HepG2 (cell line): ENCODE measurements at regions not wholly inside any gene's neighbourhood (a gene's known extent, or its start where the extent isn't known, plus 50 kb on each side); places are given as distances from the start of the nearest gene placed in this dataset.

Experiments used
- ATAC-seq: fragments of 200-7000 bp; cut with Tn5 transposase; 3 replicates; pipeline ENCODE4 v1.9.1; 2020; ENCODE audit warnings: mild to moderate bottlenecking, moderate library complexity
- BruUV-seq: library from RNA; stranded (reverse); fragments of 400-500 nt; replicated peaks from 2 replicates; lab custom pipeline; 2021; lab: Mats Ljungman, UMichigan
- CTCF ChIA-PET: fragments of 300-600 bp; formaldehyde crosslinking; extraction: SDS; loops from one replicate; lab custom pipeline; 2021; ENCODE audit warnings: low total read pairs, inconsistent platforms, low intra/inter-chr PET ratio; lab: Yijun Ruan, JAX
- POLR2A ChIA-PET: fragments of 350-600 bp; sonication (Branson Sonifier 250); formaldehyde crosslinking; loops from one replicate; lab custom pipeline; 2020; ENCODE audit warnings: antibody characterized with exemption, inconsistent platforms; lab: Yijun Ruan, JAX
- DNase-seq: peaks from one replicate; pipeline ENCODE4 v3.0.0-alpha.2; 2015; ENCODE audit warnings: low spot score
- FAIRE-seq: peaks from 3 replicates; lab custom pipeline; 2011; peaks lifted over from hg19 to GRCh38; lab: Jason Lieb, UNC
- H2AFZ ChIP-seq: one replicate; pipeline ENCODE4 v1.6.1; 2011; ENCODE audit warnings: low read length, inconsistent platforms
- H3K27ac ChIP-seq: fragments of 300-600 bp; 3 replicates; pipeline ENCODE4 v1.8.0; 2011; ENCODE audit warnings: mixed run types, mild to moderate bottlenecking, mixed read lengths, low read length, inconsistent platforms; ENCODE audit not compliant: insufficient read depth; ENCODE audit errors: extremely low read length
- H3K27me3 ChIP-seq, 2 experiments: fragments of 200-600 bp in 1 of 2; 2 replicates in 1 of 2; 3 replicates in 1 of 2; pipeline versions ENCODE4 v1.6.0 to v1.8.0; 2011; ENCODE audit warnings: low read length in 2 of 2, mild to moderate bottlenecking in 2 of 2, moderate library complexity in 2 of 2, inconsistent platforms in 1 of 2; ENCODE audit not compliant: insufficient read depth in 2 of 2, control insufficient read depth in 1 of 2
- H3K36me3 ChIP-seq, 2 experiments: fragments of 200-600 bp in 1 of 2; replicated peaks in 1 of 2; 2 replicates in 1 of 2; 3 replicates in 1 of 2; pipeline versions ENCODE4 v1.5.1 to v1.8.0; 2011; ENCODE audit warnings: low read length in 2 of 2, inconsistent platforms in 1 of 2; ENCODE audit not compliant: insufficient read depth in 2 of 2, control insufficient read depth in 1 of 2
- H3K4me1 ChIP-seq: 2 replicates; pipeline ENCODE4 v1.5.1; 2012; ENCODE audit warnings: low read length, inconsistent platforms; ENCODE audit not compliant: insufficient read depth
- H3K4me2 ChIP-seq: 2 replicates; pipeline ENCODE4 v1.6.0; 2011; ENCODE audit warnings: low read depth, low read length, inconsistent platforms
- H3K4me3 ChIP-seq, 3 experiments: fragments of 200-600 bp in 1 of 3; sonication (generic), shearing (Covaris generic) in 1 of 3; replicated peaks in 1 of 3; 2 replicates each; pipeline ENCODE4 v1.5.1; 2011 to 2016; ENCODE audit warnings: low read length in 3 of 3, inconsistent platforms in 2 of 3, low read depth in 2 of 3, mild to moderate bottlenecking in 2 of 3, control low read depth in 1 of 3, mixed read lengths in 1 of 3; ENCODE audit not compliant: insufficient read depth in 1 of 3
- H3K79me2 ChIP-seq: one replicate; pipeline ENCODE4 v1.6.1; 2011; ENCODE audit warnings: low read length, inconsistent platforms; ENCODE audit not compliant: insufficient read depth
- H3K9ac ChIP-seq: 2 replicates; pipeline ENCODE4 v1.6.0; 2011; ENCODE audit warnings: mild to moderate bottlenecking, low read depth, low read length, inconsistent platforms; ENCODE audit not compliant: insufficient read depth
- H3K9me3 ChIP-seq: 2 replicates; pipeline ENCODE4 v1.5.1; 2012; ENCODE audit warnings: mild to moderate bottlenecking, low read length
- H4K20me1 ChIP-seq: 2 replicates; pipeline ENCODE4 v1.6.0; 2011; ENCODE audit warnings: inconsistent platforms, mild to moderate bottlenecking, low read length, moderate library complexity; ENCODE audit not compliant: insufficient read depth
- CHD4 ChIP-seq: fragments of 200-600 bp; sonication (generic); IDR thresholded peaks from 2 replicates; pipeline ENCODE4 v1.7.0; 2017; ENCODE audit warnings: mild to moderate bottlenecking, low read length, borderline replicate concordance
- CREM ChIP-seq, 2 experiments: sonication (generic) in 1 of 2; formaldehyde crosslinking in 1 of 2; IDR thresholded peaks; 2 replicates each; pipeline versions ENCODE4 v1.4.0 to v1.6.1; 2016 to 2020; ENCODE audit warnings: antibody characterized with exemption in 1 of 2, mild to moderate bottlenecking in 1 of 2, missing genetic modification reagents in 1 of 2
- ZBTB20 ChIP-seq: sonication (generic); formaldehyde crosslinking; IDR thresholded peaks from 2 replicates; pipeline ENCODE4 v1.8.1; 2023; ENCODE audit warnings: missing genetic modification reagents, low read depth, mild to moderate bottlenecking, borderline replicate concordance
- ZMYM2 ChIP-seq: sonication (generic); formaldehyde crosslinking; IDR thresholded peaks from 2 replicates; pipeline ENCODE4 v1.8.0; 2022; ENCODE audit warnings: mild to moderate bottlenecking, missing genetic modification reagents
- WGBS: methylation state at CpG from one replicate; pipeline ENCODE4 v1.1.6; 2017; ENCODE audit warnings: low lambda C conversion rate; 5-methylcytosine and 5-hydroxymethylcytosine counted together
- in situ Hi-C: cut with HindIII; loops from 2 replicates; pipeline ENCODE4 v1.10.0; 2017; ENCODE audit warnings: low pct_unique_long_range_greater_than_20kb; ENCODE audit not compliant: extremely low pct_ligation_motif_present
- intact Hi-C: fragments of 100-400 bp; cut with micrococcal nuclease; formaldehyde crosslinking; loops from one replicate; pipeline ENCODE4 v1.10.0; 2022; ENCODE audit not compliant: unreplicated experiment
- TF ChIP-seq, protein P1 (sequence below): sonication (generic); formaldehyde crosslinking; conservative IDR thresholded peaks from 2 replicates; pipeline ENCODE4 v1.8.0; 2022; ENCODE audit warnings: mild to moderate bottlenecking, moderate library complexity, missing genetic modification reagents

DNA sequence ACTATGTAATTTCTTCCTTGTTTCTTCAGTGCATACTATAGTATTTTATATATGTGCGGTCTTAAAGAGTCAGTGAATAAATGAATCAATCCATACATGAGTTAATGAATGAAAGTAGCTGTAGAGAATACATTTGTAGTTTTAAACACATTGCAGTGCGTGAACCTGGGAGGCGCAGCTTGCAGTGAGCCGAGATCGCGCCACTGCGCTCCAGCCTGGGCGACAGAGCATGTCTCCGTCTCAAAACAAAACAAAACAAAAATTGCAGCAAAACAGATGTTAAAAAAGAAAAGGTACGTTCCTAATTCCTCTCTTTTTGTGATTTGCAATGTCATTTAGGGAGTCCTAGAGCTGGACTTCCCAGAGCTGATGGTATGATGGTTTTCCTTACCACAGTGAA is 1144.8 kb upstream of the FANCL start:
- TF ChIP-seq CHD4 (no peak), ZMYM2 (CRISPR knock-in tag) (no peak), CREM (IDR thresholded peaks at IDR 0.05) (no peak), CREM (CRISPR knock-in tag; IDR thresholded peaks at IDR 0.05) (no peak), ZBTB20 (no peak)
- no peaks in the 10 kb centered on the region for H3K79me2 ChIP-seq
- H3K9ac ChIP-seq: no peak overlapping the region
- H3K27me3 ChIP-seq: no peaks in the 10 kb centered on the region
- intact Hi-C loops: no loop called here
- in situ Hi-C loops: no loop called here
- no peak for DNase-seq
- WGBS: 33% methylated on average over 10 of the region's 10 CpGs
- BruUV-seq: no TSS peak
- no peaks in the 10 kb centered on the region for H3K4me1 ChIP-seq
- no peak overlapping the region for H3K4me3 ChIP-seq
- H3K27ac ChIP-seq: no peak overlapping the region
- no peak for FAIRE-seq
- ChIA-PET POLR2A (no interaction called here), CTCF (no interaction called here)
- H3K4me2 ChIP-seq: no peak overlapping the region
- no peak overlapping the region for H2AFZ ChIP-seq
- no peaks in the 10 kb centered on the region for H3K36me3 ChIP-seq
- ATAC-seq: no peak
- no peaks in the 10 kb centered on the region for H3K9me3 ChIP-seq
- no peaks in the 10 kb centered on the region for H4K20me1 ChIP-seq

DNA sequence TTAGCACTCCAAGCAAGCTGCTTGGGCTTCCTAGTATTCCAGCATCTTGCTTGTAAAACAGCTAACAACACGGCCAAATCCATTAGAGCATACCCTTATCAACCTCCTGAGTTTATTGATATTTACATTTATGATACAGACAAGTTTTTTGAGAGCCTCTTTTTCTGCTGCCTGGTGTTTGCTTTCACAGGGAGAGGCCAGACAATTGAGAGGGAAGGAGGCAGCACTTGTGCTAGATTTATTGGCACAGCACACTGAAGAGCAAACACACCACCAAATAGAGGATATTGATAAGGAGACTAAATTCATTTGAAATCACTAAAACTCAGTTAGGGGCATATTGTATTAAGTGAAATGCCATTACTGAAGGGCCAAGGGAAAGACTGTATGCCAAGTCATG is 1142.3 kb upstream of the FANCL start:
- no peak for DNase-seq

More for the DNA sequence above, 1142.3 kb upstream of the FANCL start:
- ChIA-PET POLR2A (no interaction called here), CTCF (no interaction called here)
- 0% methylated on average over 1 of the region's 1 CpG for WGBS
- intact Hi-C loops: no loop called here
- Histone ChIP-seq H4K20me1 (no peaks in the 10 kb centered on the region), H3K4me2 (no peak overlapping the region), H3K4me1 (no peaks in the 10 kb centered on the region), H3K4me3 (no peak overlapping the region), H3K27ac (no peak overlapping the region), H3K36me3 (no peaks in the 10 kb centered on the region), H3K9me3 (0 out of 2 replicates have a peak, but pooled peaks cover 7% of the 10 kb centered on the region), H3K27me3 (no peaks in the 10 kb centered on the region), H3K79me2 (no peaks in the 10 kb centered on the region), H2AFZ (no peak overlapping the region), H3K9ac (no peak overlapping the region)
- FAIRE-seq: no peak
- in situ Hi-C loops: no loop called here
- BruUV-seq: no TSS peak
- TF ChIP-seq, protein P1, sequence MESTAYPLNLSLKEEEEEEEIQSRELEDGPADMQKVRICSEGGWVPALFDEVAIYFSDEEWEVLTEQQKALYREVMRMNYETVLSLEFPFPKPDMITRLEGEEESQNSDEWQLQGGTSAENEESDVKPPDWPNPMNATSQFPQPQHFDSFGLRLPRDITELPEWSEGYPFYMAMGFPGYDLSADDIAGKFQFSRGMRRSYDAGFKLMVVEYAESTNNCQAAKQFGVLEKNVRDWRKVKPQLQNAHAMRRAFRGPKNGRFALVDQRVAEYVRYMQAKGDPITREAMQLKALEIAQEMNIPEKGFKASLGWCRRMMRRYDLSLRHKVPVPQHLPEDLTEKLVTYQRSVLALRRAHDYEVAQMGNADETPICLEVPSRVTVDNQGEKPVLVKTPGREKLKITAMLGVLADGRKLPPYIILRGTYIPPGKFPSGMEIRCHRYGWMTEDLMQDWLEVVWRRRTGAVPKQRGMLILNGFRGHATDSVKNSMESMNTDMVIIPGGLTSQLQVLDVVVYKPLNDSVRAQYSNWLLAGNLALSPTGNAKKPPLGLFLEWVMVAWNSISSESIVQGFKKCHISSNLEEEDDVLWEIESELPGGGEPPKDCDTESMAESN (CRISPR knock-in tag): no peak
- ATAC-seq: no peak
